ENCODE measurements at regions not wholly inside any gene's neighbourhood (a gene's known extent, or its start where the extent isn't known, plus 50 kb on each side); places are given as distances from the start of the nearest gene placed in this dataset.
"Not testable (repeated sequence)": the region's sequence is repeated elsewhere in the genome, so short reads cannot be mapped to it uniquely, and the experiment has no call there.

DNA sequence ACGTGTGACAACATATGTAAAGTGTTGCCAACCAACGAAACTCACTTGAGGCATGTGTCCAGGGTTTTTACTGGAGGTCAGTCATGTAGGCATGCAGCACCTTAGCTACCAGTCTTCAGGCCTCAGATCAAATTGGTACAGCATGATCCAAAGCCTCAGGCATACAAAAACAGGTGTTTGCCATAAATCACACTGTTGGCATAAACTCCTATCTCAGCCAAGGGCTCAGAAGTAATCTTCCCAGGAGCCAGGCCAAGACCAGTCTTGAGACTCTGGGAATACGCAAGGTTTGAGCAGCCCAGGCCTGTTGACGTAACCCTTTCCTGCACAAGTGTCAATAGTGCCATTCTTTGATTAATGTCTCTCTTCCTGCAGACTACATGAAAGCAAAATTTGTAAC, 163.5 kb downstream of the PRL start:
- H3K79me2 ChIP-seq (ENCODE audit: low read length): no peaks in the 10 kb centered on the region
- H2AFZ ChIP-seq (ENCODE audit: low read length): no peak overlapping the region
- H3K27ac ChIP-seq (ENCODE audit: low read length): no peak overlapping the region
- no peak overlapping the region for H3K9ac ChIP-seq (ENCODE audit: low read length)
- H3F3A ChIP-seq (ENCODE audit: insufficient read depth, low read length): no peaks in the 10 kb centered on the region
- TF ChIP-seq EZH2phosphoT487 (IDR thresholded peaks at IDR 0.05; ENCODE audit: low read length) (no peak), CTCF (IDR thresholded peaks at IDR 0.05; ENCODE audit: low read length) (no peak), EZH2 (optimal IDR thresholded peaks at IDR 0.05; ENCODE audit: low read depth, low read length) (no peak)
- no peaks in the 10 kb centered on the region for H3K9me2 ChIP-seq (replicated peaks; ENCODE audit: insufficient read depth, low read length)
- no peak overlapping the region for H3K4me3 ChIP-seq (ENCODE audit: low read length)
- H3K4me1 ChIP-seq (ENCODE audit: low read length): no peaks in the 10 kb centered on the region
- H3K36me3 ChIP-seq (replicated peaks; ENCODE audit: insufficient read depth, low read length): no peaks in the 10 kb centered on the region
- H4K20me1 ChIP-seq (ENCODE audit: insufficient read depth, low read length): no peaks in the 10 kb centered on the region
- no peak for DNase-seq
- no peaks in the 10 kb centered on the region for H3K9me3 ChIP-seq (replicated peaks; ENCODE audit: insufficient read depth, low read length)
- H3K4me2 ChIP-seq (ENCODE audit: low read depth, low read length): no peak overlapping the region
- H3K27me3 ChIP-seq (replicated peaks; ENCODE audit: insufficient read depth, low read length): no peaks in the 10 kb centered on the region

DNA sequence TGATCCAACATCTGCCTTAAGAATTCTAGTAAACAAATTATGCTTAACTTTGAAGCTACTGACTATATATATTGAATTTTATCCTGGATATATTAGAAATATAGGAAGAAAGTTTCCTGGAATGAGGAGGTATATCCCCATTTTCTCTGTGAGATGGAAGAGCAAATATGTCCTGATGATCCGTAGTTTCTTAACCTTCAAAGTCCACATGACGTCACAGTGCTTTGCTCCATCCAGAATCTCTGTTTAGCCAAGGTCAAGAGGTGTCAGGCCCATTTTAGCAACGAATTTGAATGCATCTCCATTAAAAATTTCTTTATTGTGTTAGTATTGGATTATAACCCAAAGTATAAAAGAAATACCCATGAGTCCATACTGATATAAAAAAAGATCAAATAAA, 162.5 kb downstream of the PRL start:
- no peaks in the 10 kb centered on the region for H3K36me3 ChIP-seq (replicated peaks; ENCODE audit: insufficient read depth, low read length)

DNA sequence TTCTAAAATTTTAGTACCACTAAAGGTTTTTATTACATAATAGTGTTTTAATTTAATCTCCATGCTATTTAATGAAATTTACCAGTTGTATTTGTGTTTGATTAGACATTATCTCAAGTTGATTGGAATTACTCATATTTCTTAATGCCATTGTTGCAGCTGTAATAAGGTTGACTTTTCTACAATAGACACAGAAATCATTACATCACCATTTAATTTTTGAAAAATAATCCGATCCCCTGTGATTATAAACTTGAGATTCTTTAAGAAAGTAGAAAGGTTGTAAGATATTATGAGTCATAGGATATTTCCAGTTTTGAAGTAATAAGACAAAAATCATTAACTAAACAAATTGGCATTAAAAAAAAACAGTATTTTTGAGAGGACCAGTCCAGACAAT, 161.4 kb downstream of the PRL start:
- H3K79me2 ChIP-seq (ENCODE audit: low read length): no peaks in the 10 kb centered on the region
- H2AFZ ChIP-seq (ENCODE audit: low read length): no peak overlapping the region
- no peak overlapping the region for H3K4me2 ChIP-seq (ENCODE audit: low read depth, low read length)
- no peak overlapping the region for H3K27ac ChIP-seq (ENCODE audit: low read length)
- H3K9me3 ChIP-seq (replicated peaks; ENCODE audit: insufficient read depth, low read length): no peaks in the 10 kb centered on the region
- H3K4me1 ChIP-seq (ENCODE audit: low read length): no peaks in the 10 kb centered on the region
- no peaks in the 10 kb centered on the region for H3K36me3 ChIP-seq (replicated peaks; ENCODE audit: insufficient read depth, low read length)
- no peak for DNase-seq
- no peaks in the 10 kb centered on the region for H3K9me2 ChIP-seq (replicated peaks; ENCODE audit: insufficient read depth, low read length)
- no peak for TF ChIP-seq EZH2 (optimal IDR thresholded peaks at IDR 0.05; ENCODE audit: low read depth, low read length)
- no peak for TF ChIP-seq EZH2phosphoT487 (IDR thresholded peaks at IDR 0.05; ENCODE audit: low read length)
- no peak for TF ChIP-seq CTCF (IDR thresholded peaks at IDR 0.05; ENCODE audit: low read length)
- no peaks in the 10 kb centered on the region for H3F3A ChIP-seq (ENCODE audit: insufficient read depth, low read length)
- H3K27me3 ChIP-seq (replicated peaks; ENCODE audit: insufficient read depth, low read length): no peaks in the 10 kb centered on the region
- H4K20me1 ChIP-seq (ENCODE audit: insufficient read depth, low read length): no peaks in the 10 kb centered on the region
- no peak overlapping the region for H3K4me3 ChIP-seq (ENCODE audit: low read length)
- H3K9ac ChIP-seq (ENCODE audit: low read length): no peak overlapping the region

More for the DNA sequence above, 162.5 kb downstream of the PRL start:
- Histone ChIP-seq H3K9ac (ENCODE audit: low read length) (no peak overlapping the region), H3K27ac (ENCODE audit: low read length) (no peak overlapping the region), H3K4me1 (ENCODE audit: low read length) (no peaks in the 10 kb centered on the region), H4K20me1 (ENCODE audit: insufficient read depth, low read length) (no peaks in the 10 kb centered on the region), H3F3A (ENCODE audit: insufficient read depth, low read length) (no peaks in the 10 kb centered on the region), H3K79me2 (ENCODE audit: low read length) (no peaks in the 10 kb centered on the region), H3K9me2 (replicated peaks; ENCODE audit: insufficient read depth, low read length) (no peaks in the 10 kb centered on the region), H2AFZ (ENCODE audit: low read length) (no peak overlapping the region), H3K9me3 (replicated peaks; ENCODE audit: insufficient read depth, low read length) (no peaks in the 10 kb centered on the region), H3K27me3 (replicated peaks; ENCODE audit: insufficient read depth, low read length) (no peaks in the 10 kb centered on the region), H3K4me2 (ENCODE audit: low read depth, low read length) (no peak overlapping the region), H3K4me3 (ENCODE audit: low read length) (no peak overlapping the region)
- DNase-seq: no peak
- TF ChIP-seq EZH2phosphoT487 (IDR thresholded peaks at IDR 0.05; ENCODE audit: low read length): no peak
- TF ChIP-seq CTCF (IDR thresholded peaks at IDR 0.05; ENCODE audit: low read length): no peak
- TF ChIP-seq EZH2 (optimal IDR thresholded peaks at IDR 0.05; ENCODE audit: low read depth, low read length): no peak

- not testable (repeated sequence) for H3K9me2 ChIP-seq (replicated peaks; ENCODE audit: insufficient read depth, low read length); H3F3A ChIP-seq (ENCODE audit: insufficient read depth, low read length); H2AFZ ChIP-seq (ENCODE audit: low read length); H3K4me1 ChIP-seq (ENCODE audit: low read length); H3K36me3 ChIP-seq (replicated peaks; ENCODE audit: insufficient read depth, low read length); H3K9ac ChIP-seq (ENCODE audit: low read length); DNase-seq; H3K27ac ChIP-seq (ENCODE audit: low read length); H3K4me3 ChIP-seq (ENCODE audit: low read length); H3K79me2 ChIP-seq (ENCODE audit: low read length); H4K20me1 ChIP-seq (ENCODE audit: insufficient read depth, low read length); H3K4me2 ChIP-seq (ENCODE audit: low read depth, low read length); H3K9me3 ChIP-seq (replicated peaks; ENCODE audit: insufficient read depth, low read length); H3K27me3 ChIP-seq (replicated peaks; ENCODE audit: insufficient read depth, low read length)
Observed at GRCh38 chr6:22140736-22141135, 156.1 kb downstream of the PRL start.

All from MM.1S (cell line).